Small intestine (tissue), 7 donors: ENCODE measurements at regions not wholly inside any gene's neighbourhood (a gene's known extent, or its start where the extent isn't known, plus 50 kb on each side); places are given as distances from the start of the nearest gene placed in this dataset.
"Not testable (repeated sequence)": the region's sequence is repeated elsewhere in the genome, so short reads cannot be mapped to it uniquely, and the experiment has no call there.

Experiments used
- DNase-seq, 2 donors: peaks; one replicate each; pipeline versions ENCODE4 v3.0.0 to v3.0.0-alpha.2; 2013
- FAIRE-seq: peaks from 2 replicates; lab custom pipeline; 2012; peaks lifted over from hg19 to GRCh38; lab: Jason Lieb, UNC
- H3K27ac ChIP-seq, 3 donors: one replicate each; pipeline ENCODE4 v1.5.1; 2013; ENCODE audit warnings: low read length in 2 of 3, mild to moderate bottlenecking in 2 of 3, control low read depth in 1 of 3, inconsistent platforms in 1 of 3, low read depth in 1 of 3, moderate library complexity in 1 of 3
- H3K27me3 ChIP-seq, 3 donors: one replicate each; pipeline ENCODE4 v1.6.1; 2013; ENCODE audit warnings: low read length in 3 of 3, inconsistent platforms in 1 of 3; ENCODE audit not compliant: control insufficient read depth in 3 of 3, insufficient read depth in 3 of 3
- H3K36me3 ChIP-seq, 3 donors: one replicate each; pipeline ENCODE4 v1.6.1; 2013; ENCODE audit warnings: low read length in 3 of 3, inconsistent platforms in 1 of 3, low read depth in 1 of 3, mild to moderate bottlenecking in 1 of 3, moderate library complexity in 1 of 3; ENCODE audit not compliant: control insufficient read depth in 3 of 3, insufficient read depth in 2 of 3
- H3K4me1 ChIP-seq, 3 donors: one replicate each; pipeline ENCODE4 v1.6.1; 2013; ENCODE audit warnings: low read length in 2 of 3, inconsistent platforms in 1 of 3, low read depth in 1 of 3, mild to moderate bottlenecking in 1 of 3, moderate library complexity in 1 of 3; ENCODE audit not compliant: control insufficient read depth in 3 of 3, insufficient read depth in 2 of 3
- H3K4me3 ChIP-seq, 3 donors: one replicate each; pipeline ENCODE4 v1.5.1; 2013; ENCODE audit warnings: low read length in 3 of 3, control low read depth in 1 of 3, inconsistent platforms in 1 of 3, low read depth in 1 of 3, mild to moderate bottlenecking in 1 of 3, moderate library complexity in 1 of 3
- H3K9me3 ChIP-seq, 2 donors: one replicate each; pipeline ENCODE4 v1.6.1; 2013; ENCODE audit warnings: low read depth in 1 of 2, low read length in 1 of 2; ENCODE audit not compliant: control insufficient read depth in 2 of 2, insufficient read depth in 1 of 2
- WGBS, 3 donors: extraction: QIAGEN DNeasy Blood & Tissue Kit; methylation state at CpG; one replicate each; pipeline ENCODE4 v1.1.7; 2013; 5-methylcytosine and 5-hydroxymethylcytosine counted together
- donor health status: healthy with polysubstance abuse.
- donor health status: control.
- donor health status: control.
- donor health status: Bipolar disorder and iron deficiency.
- donor health status: healthy.

GRCh38 chr4:132669786-132670185 is 479.3 kb upstream of the PCDH10 start:
- H3K9me3 ChIP-seq = no peaks in the 10 kb centered on the region
- H3K4me1 ChIP-seq = no peaks in the 10 kb centered on the region
- H3K4me3 ChIP-seq = no peak overlapping the region
- DNase-seq (no peak), FAIRE-seq (no peak)
- no peaks in the 10 kb centered on the region for H3K36me3 ChIP-seq
- H3K27me3 ChIP-seq = no peaks in the 10 kb centered on the region
- 0 to 13% (median 0%) methylated on average over 1 of the region's 1 CpG for WGBS, 3 donors
- no peak overlapping the region for H3K27ac ChIP-seq

DNA sequence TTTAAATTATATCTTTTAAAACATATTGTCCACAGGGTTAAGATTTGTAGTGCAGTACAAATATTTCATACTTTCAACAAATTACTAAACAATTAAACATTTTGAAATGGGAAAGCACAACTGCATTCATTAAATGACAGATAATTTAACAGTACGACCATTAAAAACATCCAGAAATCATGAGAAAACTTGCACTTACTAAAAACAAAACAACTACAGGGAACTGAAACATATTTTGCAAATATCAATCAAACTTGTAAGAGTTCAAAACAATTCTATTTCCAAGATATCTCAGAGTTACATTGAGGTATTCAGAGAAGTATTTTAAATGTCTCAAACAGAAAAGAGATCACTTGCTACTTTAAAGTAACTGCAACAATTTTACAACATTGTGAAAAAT is 478.5 kb upstream of the PCDH10 start:
- Histone ChIP-seq H3K9me3 (no peaks in the 10 kb centered on the region), H3K27ac (no peak overlapping the region), H3K4me3 (no peak overlapping the region), H3K27me3 (no peaks in the 10 kb centered on the region), H3K36me3 (no peaks in the 10 kb centered on the region), H3K4me1 (no peaks in the 10 kb centered on the region)
- no peak for DNase-seq
- WGBS, 3 donors = 66 to 79% (median 68%) methylated on average over 1 of the region's 1 CpG
- no peak for FAIRE-seq

DNA sequence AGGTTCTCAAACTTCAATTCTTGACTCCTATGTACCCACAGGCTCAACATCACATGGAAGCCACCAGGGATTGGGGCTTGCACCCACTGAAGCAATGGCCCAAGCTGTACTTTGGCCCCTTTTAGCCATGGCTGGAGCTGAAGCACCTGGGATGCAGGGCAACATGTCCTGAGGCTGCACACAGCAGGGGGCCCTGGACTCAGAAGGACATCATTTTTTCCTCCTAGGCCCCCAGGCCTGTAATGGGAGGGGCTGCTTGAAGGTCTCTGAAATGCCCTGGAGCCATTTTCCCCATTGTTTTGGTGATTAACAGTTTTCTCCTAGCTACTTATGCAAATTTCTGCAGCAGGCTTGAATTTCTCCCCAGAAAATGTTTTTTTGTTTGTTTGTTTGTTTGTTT is 465.1 kb upstream of the PCDH10 start:
- DNase-seq (no peak), FAIRE-seq (no peak)
- Histone ChIP-seq H3K4me3 (no peak overlapping the region), H3K9me3 (peaks cover 0 to 10% of the 10 kb centered on the region in 2 donors), H3K27me3 (no peaks in the 10 kb centered on the region), H3K4me1 (no peaks in the 10 kb centered on the region), H3K36me3 (no peaks in the 10 kb centered on the region), H3K27ac (no peak overlapping the region)

DNA sequence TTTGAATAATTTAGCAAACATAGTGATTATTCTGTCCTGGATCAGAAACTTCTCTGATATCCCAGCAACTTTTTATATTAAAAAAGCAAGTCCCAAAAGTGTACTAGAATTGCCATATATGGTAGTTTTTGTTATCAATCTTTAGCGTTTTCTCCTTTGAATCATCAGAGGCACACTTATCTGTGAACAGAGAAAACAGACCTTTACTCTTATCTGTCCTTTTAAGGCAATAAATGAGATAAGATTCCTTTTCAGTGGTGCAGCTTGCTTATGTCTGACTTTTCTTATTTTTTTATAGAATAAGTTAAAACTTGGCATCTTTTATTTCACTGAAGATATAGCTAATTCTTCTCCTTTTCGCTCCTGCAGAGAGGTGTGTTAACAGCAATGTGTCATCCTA is 458.1 kb upstream of the PCDH10 start:
- Histone ChIP-seq H3K4me1 (no peaks in the 10 kb centered on the region), H3K9me3 (peaks cover 0 to 2% of the 10 kb centered on the region in 2 donors), H3K27ac (no peak overlapping the region), H3K4me3 (no peak overlapping the region), H3K27me3 (no peaks in the 10 kb centered on the region), H3K36me3 (no peaks in the 10 kb centered on the region)
- WGBS, 3 donors = 45 to 54% (median 49%) methylated on average over 2 of the region's 2 CpGs
- DNase-seq = no peak
- no peak for FAIRE-seq

- no peak for FAIRE-seq
- Histone ChIP-seq H3K9me3 (peaks cover 0 to 2% of the 10 kb centered on the region in 2 donors), H3K4me3 (no peak overlapping the region), H3K4me1 (no peaks in the 10 kb centered on the region), H3K27me3 (no peaks in the 10 kb centered on the region), H3K36me3 (no peaks in the 10 kb centered on the region), H3K27ac (no peak overlapping the region)
- no peak for DNase-seq
- WGBS, 3 donors = 48 to 60% (median 50%) methylated on average over 2 of the region's 2 CpGs
These were observed 457.4 kb upstream of the PCDH10 start for GRCh38 chr4:132691668-132692067.

DNA sequence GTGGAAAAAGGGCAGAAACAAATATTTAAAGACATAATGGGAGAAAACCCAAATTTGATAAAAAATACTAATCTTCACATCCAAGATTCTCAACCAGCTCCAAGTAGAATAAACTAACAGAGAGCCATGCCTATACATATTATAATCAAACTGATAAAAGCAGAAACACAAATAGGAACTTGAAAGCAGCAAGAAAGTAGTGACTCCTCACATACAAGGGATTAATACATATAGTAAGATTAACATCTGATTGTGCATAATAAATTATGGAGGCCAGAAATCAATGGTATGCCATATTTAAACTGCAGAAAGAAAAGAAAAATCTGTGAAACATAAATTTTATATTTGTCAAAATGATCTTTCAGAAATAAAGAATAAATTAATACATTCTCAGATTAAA is 454.3 kb upstream of the PCDH10 start:
- peaks cover 0 to 2% of the 10 kb centered on the region in 2 donors for H3K9me3 ChIP-seq
- no peak overlapping the region for H3K4me3 ChIP-seq
- FAIRE-seq (no peak), DNase-seq (no peak)
- H3K27ac ChIP-seq = no peak overlapping the region
- H3K4me1 ChIP-seq = no peaks in the 10 kb centered on the region
- no peaks in the 10 kb centered on the region for H3K36me3 ChIP-seq
- no peaks in the 10 kb centered on the region for H3K27me3 ChIP-seq

GRCh38 chr4:132697505-132697904 is 451.6 kb upstream of the PCDH10 start:
- DNase-seq, FAIRE-seq, H3K4me1 ChIP-seq, H3K9me3 ChIP-seq, H3K4me3 ChIP-seq, H3K27me3 ChIP-seq, H3K36me3 ChIP-seq, H3K27ac ChIP-seq: not testable (repeated sequence)
- 76 to 92% (median 79%) methylated on average over 4 of the region's 4 CpGs for WGBS, 3 donors

DNA sequence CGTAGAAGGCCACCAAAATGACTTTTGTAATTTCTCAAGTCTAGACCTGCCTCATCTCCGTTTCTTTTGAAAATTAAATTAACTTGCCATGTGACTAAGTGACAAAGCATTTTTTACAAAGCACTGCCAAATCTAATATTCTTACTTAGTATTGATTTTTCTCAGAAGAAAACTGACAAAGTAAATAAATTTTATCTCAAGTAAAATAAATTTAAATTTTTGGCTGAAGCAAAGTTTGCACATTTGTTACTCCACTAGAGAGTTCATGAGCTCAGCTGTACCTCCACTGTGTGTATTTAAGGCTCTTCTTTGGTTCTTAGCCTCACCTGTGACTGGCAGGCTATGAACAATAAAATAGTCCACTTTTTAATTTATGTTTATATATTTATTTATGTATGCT is 441.1 kb upstream of the PCDH10 start:
- no peak overlapping the region for H3K4me3 ChIP-seq
- no peaks in the 10 kb centered on the region for H3K36me3 ChIP-seq
- 55 to 73% (median 55%) methylated on average over 2 of the region's 2 CpGs for WGBS, 3 donors
- DNase-seq (no peak), FAIRE-seq (no peak)
- H3K9me3 ChIP-seq = no peaks in the 10 kb centered on the region
- no peaks in the 10 kb centered on the region for H3K27me3 ChIP-seq
- no peak overlapping the region for H3K27ac ChIP-seq
- H3K4me1 ChIP-seq = no peaks in the 10 kb centered on the region

- DNase-seq (no peak), FAIRE-seq (no peak)
- Histone ChIP-seq H3K27me3 (no peaks in the 10 kb centered on the region), H3K9me3 (no peaks in the 10 kb centered on the region), H3K27ac (no peak overlapping the region), H3K4me3 (no peak overlapping the region), H3K36me3 (no peaks in the 10 kb centered on the region), H3K4me1 (no peaks in the 10 kb centered on the region)
- WGBS, 3 donors = 15 to 54% (median 22%) methylated on average over 1 of the region's 1 CpG
These were observed 440.0 kb upstream of the PCDH10 start for GRCh38 chr4:132709056-132709455.
